BE2C (cell line): ENCODE measurements at regions not wholly inside any gene's neighbourhood (a gene's known extent, or its start where the extent isn't known, plus 50 kb on each side); places are given as distances from the start of the nearest gene placed in this dataset.

Experiments used
- DNase-seq: peaks from one replicate; pipeline ENCODE4 v3.0.0-alpha.2; 2020
- H3K27me3 ChIP-seq: fragments of 250-450 bp; sonication (Bioruptor Pico); 2 replicates; pipeline ENCODE4 v1.5.1; 2020; ENCODE audit warnings: mild to moderate bottlenecking
- H3K36me3 ChIP-seq: fragments of 250-450 bp; sonication (Bioruptor Pico); 2 replicates; pipeline ENCODE4 v1.5.1; 2020; ENCODE audit warnings: mild to moderate bottlenecking
- H3K4me1 ChIP-seq: fragments of 250-450 bp; sonication (Bioruptor Pico); 2 replicates; pipeline ENCODE4 v1.5.1; 2020
- H3K4me3 ChIP-seq: 2 replicates; pipeline ENCODE4 v1.5.1; 2011; ENCODE audit warnings: low read depth, low read length
- H3K9me3 ChIP-seq: fragments of 250-450 bp; sonication (Bioruptor Pico); 2 replicates; pipeline ENCODE4 v1.5.1; 2020
- TF ChIP-seq, protein P1 (sequence below): IDR thresholded peaks from 2 replicates; pipeline ENCODE4 v1.5.1; 2012; ENCODE audit warnings: mild to moderate bottlenecking, low read depth, low read length

DNA sequence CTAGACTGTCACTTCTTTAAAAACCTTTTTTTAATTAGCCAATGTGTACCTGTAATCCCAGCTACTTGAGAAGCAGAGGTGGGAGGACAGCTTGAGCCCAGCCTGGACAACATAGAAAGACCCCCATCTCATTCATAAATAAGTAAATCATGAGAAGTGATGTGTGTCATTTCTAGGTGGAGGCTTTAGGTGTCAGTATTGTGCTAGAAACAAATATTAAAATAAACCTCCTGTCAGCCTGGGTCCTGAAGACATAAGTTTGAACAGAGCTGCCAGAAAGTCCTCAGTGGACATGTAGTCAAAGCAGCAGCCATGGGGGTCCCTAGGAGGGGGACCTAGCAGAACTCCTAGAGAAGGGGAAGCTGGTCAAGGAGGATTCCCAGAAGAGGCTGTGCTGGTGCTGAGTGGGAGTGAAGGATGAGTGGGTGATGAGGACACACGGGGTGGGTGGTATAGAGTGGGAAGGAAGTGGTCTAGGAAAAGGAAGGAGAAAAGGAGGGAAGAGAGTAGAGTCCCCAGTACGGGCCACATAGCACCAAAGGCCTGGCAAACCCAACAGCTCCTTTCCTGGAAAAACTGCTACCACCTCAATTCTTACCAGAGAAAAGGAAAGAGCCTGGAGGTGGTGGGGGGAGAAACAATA, 316.6 kb upstream of the NCKAP5 start:
- no peak for DNase-seq
- no peaks in the 10 kb centered on the region for H3K4me1 ChIP-seq
- TF ChIP-seq, protein P1, sequence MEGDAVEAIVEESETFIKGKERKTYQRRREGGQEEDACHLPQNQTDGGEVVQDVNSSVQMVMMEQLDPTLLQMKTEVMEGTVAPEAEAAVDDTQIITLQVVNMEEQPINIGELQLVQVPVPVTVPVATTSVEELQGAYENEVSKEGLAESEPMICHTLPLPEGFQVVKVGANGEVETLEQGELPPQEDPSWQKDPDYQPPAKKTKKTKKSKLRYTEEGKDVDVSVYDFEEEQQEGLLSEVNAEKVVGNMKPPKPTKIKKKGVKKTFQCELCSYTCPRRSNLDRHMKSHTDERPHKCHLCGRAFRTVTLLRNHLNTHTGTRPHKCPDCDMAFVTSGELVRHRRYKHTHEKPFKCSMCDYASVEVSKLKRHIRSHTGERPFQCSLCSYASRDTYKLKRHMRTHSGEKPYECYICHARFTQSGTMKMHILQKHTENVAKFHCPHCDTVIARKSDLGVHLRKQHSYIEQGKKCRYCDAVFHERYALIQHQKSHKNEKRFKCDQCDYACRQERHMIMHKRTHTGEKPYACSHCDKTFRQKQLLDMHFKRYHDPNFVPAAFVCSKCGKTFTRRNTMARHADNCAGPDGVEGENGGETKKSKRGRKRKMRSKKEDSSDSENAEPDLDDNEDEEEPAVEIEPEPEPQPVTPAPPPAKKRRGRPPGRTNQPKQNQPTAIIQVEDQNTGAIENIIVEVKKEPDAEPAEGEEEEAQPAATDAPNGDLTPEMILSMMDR, result peak; percentile 31
- H3K27me3 ChIP-seq, result no peaks in the 10 kb centered on the region
- no peaks in the 10 kb centered on the region for H3K36me3 ChIP-seq
- H3K4me3 ChIP-seq, result no peak overlapping the region
- no peaks in the 10 kb centered on the region for H3K9me3 ChIP-seq

DNA sequence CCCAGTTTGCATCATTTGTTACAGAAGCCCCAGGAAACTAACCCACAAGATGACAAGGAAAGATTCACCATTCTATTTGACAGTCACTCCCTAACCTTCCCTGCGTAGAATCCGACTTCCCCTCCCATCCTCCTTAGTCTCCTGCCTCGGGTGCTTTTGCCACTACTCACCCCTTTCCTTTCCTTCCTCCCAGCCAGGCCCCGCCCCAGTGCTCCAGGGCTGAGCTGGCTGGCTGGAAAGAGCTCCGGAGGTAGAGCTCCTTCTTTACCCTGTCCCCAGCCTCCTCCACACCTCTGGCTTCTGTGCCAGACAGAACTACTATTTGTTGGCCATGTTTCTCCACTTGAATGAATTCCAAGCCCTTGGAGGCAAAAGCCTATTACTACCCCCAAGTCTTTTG, 317.6 kb upstream of the NCKAP5 start:
- Histone ChIP-seq H3K4me1 (no peaks in the 10 kb centered on the region), H3K4me3 (no peak overlapping the region), H3K36me3 (no peaks in the 10 kb centered on the region), H3K9me3 (no peaks in the 10 kb centered on the region), H3K27me3 (no peaks in the 10 kb centered on the region)
- TF ChIP-seq, protein P1, result no peak
- DNase-seq, result no peak

DNA sequence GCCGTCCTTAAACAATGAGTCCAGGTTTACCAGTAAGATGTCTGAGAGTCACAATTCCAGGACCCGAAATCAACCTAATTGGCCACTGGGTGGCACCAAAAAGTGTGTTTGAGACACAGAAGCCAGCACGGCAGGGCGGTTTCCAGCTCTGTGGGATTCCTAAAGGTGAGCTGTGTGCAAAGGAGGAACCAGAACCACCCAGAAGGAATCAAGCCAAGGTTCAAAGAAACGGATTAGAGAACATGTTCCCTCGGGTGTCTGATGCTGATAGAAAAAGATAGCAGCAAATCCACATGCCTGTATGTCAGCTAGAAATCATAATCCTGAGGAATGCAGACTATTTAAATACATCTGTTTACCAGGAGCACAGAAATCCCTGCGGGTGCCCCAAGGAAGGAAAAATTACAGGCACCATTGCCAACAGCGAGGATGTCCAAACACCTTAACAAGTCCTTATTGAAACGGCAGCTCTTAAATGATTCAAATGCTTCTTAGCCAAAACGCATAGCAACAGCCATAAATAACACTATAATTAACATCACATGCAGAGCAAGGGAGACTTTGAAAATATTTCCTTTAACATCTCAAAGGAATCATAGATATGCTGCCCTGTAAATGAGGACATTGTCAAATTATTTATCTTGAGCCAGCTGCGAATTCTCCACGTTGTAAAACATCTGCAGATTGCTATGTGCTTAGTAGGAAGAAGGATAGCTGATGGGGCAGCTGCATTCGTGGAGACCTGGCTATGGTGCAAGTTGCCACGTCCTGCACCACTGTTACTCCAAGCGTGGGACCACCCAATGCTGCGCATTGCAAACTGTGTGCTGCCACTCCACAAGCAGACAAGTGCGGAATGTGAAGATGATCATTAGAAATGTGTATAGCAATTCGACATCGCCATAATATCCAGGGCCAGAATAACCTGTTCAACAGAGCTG, 318.7 kb upstream of the NCKAP5 start:
- H3K4me1 ChIP-seq, result no peaks in the 10 kb centered on the region
- H3K36me3 ChIP-seq, result no peaks in the 10 kb centered on the region
- DNase-seq, result peak; percentile 59
- no peaks in the 10 kb centered on the region for H3K9me3 ChIP-seq
- TF ChIP-seq, protein P1, result peak; percentile 61
- H3K27me3 ChIP-seq, result no peaks in the 10 kb centered on the region
- no peak overlapping the region for H3K4me3 ChIP-seq

DNA sequence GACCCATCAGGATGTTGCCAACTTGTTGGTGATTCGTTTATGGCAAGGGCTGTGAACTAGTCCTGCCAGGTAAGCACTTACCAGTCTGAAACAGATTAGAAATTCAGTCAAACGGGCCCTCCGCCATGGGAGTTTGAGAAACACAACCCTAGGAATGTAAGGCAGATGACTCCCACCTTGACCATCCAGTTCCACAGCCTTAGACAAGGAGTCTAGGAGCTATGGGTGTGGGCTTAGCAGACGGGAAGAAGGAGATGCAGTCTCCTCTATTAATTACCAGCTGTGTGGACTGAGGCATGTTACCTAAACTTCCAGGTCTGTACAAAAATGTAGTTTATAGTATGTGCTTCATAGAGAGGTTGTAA, 319.4 kb upstream of the NCKAP5 start:
- no peaks in the 10 kb centered on the region for H3K4me1 ChIP-seq
- H3K4me3 ChIP-seq, result no peak overlapping the region
- H3K9me3 ChIP-seq, result no peaks in the 10 kb centered on the region
- DNase-seq, result no peak
- no peaks in the 10 kb centered on the region for H3K36me3 ChIP-seq
- TF ChIP-seq, protein P1, result no peak
- no peaks in the 10 kb centered on the region for H3K27me3 ChIP-seq

DNA sequence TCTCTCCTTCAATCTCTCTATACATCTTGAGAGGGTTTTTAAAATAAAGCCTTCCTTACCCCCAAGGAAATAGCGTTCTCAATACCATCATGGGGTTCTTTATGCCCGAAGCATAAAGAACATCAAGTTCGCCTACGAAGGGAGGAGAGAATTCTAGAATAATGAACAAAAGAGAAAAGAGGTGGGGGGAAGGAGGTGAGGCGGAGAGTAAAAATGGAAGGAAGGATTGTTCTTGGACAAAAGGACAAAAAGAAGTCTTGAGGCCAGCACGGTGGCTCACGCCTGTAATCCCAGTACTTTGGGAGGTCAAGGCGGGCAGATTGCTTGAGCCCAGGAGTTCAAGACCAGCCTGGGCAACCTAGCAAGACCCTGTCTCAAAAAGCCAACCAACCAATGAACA, 319.8 kb upstream of the NCKAP5 start:
- no peak overlapping the region for H3K4me3 ChIP-seq
- no peak for DNase-seq
- no peaks in the 10 kb centered on the region for H3K4me1 ChIP-seq
- H3K27me3 ChIP-seq, result no peaks in the 10 kb centered on the region
- H3K36me3 ChIP-seq, result no peaks in the 10 kb centered on the region
- H3K9me3 ChIP-seq, result no peaks in the 10 kb centered on the region
- TF ChIP-seq, protein P1, result no peak
